ENCODE measurements at regions not wholly inside any gene's neighbourhood (a gene's known extent, or its start where the extent isn't known, plus 50 kb on each side); places are given as distances from the start of the nearest gene placed in this dataset.

- no peak overlapping the region for H3K4me3 ChIP-seq (ENCODE audit: low read depth, low read length)
These were observed 107.9 kb upstream of the SLC7A1 start for GRCh38 chr13:29703421-29703820.

GRCh38 chr13:29702912-29703351 lies 107.4 kb upstream of the SLC7A1 start:
- TF ChIP-seq, protein P1, sequence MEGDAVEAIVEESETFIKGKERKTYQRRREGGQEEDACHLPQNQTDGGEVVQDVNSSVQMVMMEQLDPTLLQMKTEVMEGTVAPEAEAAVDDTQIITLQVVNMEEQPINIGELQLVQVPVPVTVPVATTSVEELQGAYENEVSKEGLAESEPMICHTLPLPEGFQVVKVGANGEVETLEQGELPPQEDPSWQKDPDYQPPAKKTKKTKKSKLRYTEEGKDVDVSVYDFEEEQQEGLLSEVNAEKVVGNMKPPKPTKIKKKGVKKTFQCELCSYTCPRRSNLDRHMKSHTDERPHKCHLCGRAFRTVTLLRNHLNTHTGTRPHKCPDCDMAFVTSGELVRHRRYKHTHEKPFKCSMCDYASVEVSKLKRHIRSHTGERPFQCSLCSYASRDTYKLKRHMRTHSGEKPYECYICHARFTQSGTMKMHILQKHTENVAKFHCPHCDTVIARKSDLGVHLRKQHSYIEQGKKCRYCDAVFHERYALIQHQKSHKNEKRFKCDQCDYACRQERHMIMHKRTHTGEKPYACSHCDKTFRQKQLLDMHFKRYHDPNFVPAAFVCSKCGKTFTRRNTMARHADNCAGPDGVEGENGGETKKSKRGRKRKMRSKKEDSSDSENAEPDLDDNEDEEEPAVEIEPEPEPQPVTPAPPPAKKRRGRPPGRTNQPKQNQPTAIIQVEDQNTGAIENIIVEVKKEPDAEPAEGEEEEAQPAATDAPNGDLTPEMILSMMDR (conservative IDR thresholded peaks at IDR 0.05; ENCODE audit: low read depth, low read length), result no peak
- H3K4me3 ChIP-seq (ENCODE audit: low read depth, low read length), result no peak overlapping the region
- no peak for DNase-seq (ENCODE audit: low read depth)

More at GRCh38 chr13:29703421-29703820, 107.9 kb upstream of the SLC7A1 start:
- TF ChIP-seq, protein P1 (conservative IDR thresholded peaks at IDR 0.05; ENCODE audit: low read depth, low read length), result no peak
- no peak for DNase-seq (ENCODE audit: low read depth)

DNA sequence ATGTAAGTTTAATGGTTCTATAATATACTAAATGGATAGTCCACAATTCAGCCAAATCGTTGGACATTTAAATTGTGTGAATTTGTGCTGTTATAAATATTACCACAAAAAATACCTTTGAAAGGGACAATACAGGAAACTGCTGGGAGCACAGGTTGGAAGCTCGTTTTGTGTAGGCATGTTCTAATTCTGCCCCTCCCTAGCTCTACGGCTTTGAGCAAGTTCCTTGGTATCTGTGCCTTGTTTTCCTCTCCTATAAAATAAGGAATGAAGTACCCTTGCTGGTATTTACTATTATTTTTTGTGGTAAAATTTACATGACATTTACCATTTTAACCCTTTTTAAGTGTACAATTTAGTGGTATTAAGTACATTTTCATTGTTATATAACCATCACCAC lies 102.6 kb upstream of the SLC7A1 start:
- H3K4me3 ChIP-seq (ENCODE audit: low read depth, low read length), result no peak overlapping the region

DNA sequence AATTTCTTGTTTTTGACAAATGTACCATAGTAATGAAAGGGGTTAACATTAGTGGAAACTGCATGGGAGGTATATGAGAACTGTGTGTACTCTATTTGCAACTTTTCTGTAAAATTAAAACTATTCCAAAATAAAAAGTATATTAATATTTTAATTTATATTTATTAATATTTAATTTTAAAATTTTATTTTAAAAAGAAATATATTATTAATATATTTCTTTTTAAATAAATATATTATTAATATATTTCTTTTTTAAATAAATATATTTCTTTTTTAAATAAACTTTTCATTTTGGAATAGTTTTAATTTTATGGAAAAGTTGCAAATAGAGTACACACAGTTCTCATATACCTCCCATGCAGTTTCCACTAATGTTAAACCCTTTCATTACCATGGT lies 101.1 kb upstream of the SLC7A1 start:
- no peak for DNase-seq (ENCODE audit: low read depth)
- TF ChIP-seq, protein P1 (conservative IDR thresholded peaks at IDR 0.05; ENCODE audit: low read depth, low read length), result no peak
- no peak overlapping the region for H3K4me3 ChIP-seq (ENCODE audit: low read depth, low read length)

More for the DNA sequence above, 102.6 kb upstream of the SLC7A1 start:
- TF ChIP-seq, protein P1 (conservative IDR thresholded peaks at IDR 0.05; ENCODE audit: low read depth, low read length), result no peak
- DNase-seq (ENCODE audit: low read depth), result no peak

DNA sequence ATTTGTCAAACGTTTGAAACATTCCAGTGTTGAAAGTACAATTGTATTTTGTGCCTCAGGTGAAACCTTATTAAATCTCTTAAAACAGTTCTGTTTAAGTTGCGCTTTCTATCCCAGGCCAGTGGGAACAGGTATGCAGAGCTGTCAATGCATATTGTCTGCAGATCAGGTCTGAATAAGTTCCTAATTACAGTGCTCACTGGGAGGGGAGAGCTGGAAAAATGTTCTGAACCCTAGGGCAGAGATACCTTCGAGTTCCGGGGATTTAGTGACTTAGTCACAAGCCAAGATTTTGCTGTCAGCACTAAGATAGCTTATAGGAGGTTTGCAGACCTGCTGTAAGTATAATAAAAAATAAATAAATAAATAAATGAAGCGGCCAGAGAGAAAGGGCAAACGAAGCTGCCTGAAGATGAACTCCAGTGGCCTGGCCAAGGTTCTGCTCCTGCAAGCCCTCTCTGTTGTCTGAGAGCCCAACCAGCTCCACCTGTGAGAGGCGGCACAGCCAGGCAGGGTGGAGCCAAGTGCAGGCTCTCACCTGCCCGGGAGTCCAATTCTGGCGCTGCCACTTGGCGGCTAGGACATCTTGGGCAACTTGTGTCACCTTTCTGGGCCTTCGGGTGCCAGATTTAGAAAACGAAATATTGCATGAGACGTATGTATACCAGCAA lies 97.9 kb upstream of the SLC7A1 start:
- no peak for DNase-seq (ENCODE audit: low read depth)
- H3K4me3 ChIP-seq (ENCODE audit: low read depth, low read length), result no peak overlapping the region
- TF ChIP-seq, protein P1 (conservative IDR thresholded peaks at IDR 0.05; ENCODE audit: low read depth, low read length), result no peak

- TF ChIP-seq, protein P1 (conservative IDR thresholded peaks at IDR 0.05; ENCODE audit: low read depth, low read length), result no peak
- no peak for DNase-seq (ENCODE audit: low read depth)
- H3K4me3 ChIP-seq (ENCODE audit: low read depth, low read length), result no peak overlapping the region
These were observed 94.1 kb upstream of the SLC7A1 start for GRCh38 chr13:29689548-29689947.

GRCh38 chr13:29688193-29688592 lies 92.7 kb upstream of the SLC7A1 start:
- no peak overlapping the region for H3K4me3 ChIP-seq (ENCODE audit: low read depth, low read length)
- TF ChIP-seq, protein P1 (conservative IDR thresholded peaks at IDR 0.05; ENCODE audit: low read depth, low read length), result no peak
- no peak for DNase-seq (ENCODE audit: low read depth)

Data from epithelial cell of proximal tubule (primary cell).